ENCODE measurements at regions not wholly inside any gene's neighbourhood (a gene's known extent, or its start where the extent isn't known, plus 50 kb on each side); places are given as distances from the start of the nearest gene placed in this dataset.

DNA sequence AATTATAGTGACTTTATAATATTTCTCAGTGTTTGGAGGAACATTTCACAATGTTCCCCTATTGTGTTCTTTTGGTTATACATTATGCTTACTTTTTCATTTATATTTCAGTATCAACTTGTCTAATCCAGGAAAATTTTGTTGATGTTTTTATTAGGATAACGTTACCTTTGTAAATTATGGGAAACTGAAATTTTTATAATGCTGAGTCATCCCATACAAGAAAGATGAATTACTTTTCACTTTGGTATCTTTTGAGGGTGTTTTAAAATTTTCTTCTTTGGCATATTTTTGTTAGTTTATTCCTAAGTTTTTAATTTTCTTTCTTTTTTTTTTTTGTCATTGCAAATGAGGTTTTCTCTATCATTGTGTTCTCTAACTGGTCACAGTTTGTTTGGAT is 542.7 kb downstream of the SLC16A7 start:
- DNase-seq (ENCODE audit: low spot score): no peak

DNA sequence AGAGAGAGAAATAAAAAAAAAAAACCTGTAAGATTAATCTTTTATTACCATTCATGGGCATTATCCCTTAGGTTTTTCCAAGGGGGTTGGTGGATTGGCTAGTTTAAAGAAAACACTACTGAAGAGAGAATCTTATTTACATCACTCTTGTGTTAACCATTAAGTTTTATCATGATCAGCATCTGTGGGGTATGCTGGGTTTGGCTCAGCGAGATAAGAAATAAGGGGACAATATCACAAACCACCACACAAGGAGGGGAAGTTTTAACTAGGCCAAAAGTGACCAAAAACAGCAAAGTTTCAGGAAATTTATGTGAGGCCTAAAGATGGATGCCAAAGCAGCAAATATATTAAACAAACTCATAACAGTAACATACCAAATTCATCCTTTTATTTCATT is 548.6 kb downstream of the SLC16A7 start:
- no peak for DNase-seq (ENCODE audit: low spot score)

DNA sequence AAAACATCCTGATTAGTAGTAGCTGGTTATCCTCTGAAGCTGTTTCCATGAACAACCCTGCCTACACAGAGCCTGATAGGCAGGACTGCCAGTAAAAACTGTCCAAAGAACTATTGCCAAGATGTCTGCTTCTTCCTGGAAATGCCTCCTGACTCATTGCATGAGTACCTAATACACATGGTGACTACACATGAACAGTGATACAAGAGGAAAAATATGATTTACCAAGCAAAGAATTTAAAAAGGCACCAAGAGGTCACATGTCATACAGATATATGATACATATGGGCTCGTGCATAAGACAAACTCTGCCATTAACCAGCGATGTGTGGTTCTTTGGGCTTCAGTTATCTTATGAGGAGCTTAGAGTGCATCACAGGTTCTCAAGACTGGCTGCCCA is 552.3 kb downstream of the SLC16A7 start:
- no peak for DNase-seq (ENCODE audit: low spot score)

DNA sequence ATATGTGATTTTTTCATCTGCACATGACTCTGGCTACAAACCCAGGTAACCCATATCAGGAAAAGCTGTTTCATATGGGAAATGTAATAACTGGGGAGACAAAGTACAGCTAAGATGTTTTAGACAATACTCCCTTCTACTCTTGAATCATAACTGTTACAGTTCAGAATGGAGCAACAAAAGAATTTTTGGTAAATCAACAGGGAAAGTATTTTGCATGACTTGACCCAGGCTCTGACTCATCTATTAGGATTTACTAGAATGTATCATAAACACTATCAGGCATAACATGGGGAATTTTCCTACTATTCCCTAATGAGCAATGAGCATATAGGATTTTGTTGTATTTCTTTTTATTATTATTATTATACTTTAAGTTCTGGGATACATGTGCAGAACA is 553.0 kb downstream of the SLC16A7 start:
- DNase-seq (ENCODE audit: low spot score): no peak

DNA sequence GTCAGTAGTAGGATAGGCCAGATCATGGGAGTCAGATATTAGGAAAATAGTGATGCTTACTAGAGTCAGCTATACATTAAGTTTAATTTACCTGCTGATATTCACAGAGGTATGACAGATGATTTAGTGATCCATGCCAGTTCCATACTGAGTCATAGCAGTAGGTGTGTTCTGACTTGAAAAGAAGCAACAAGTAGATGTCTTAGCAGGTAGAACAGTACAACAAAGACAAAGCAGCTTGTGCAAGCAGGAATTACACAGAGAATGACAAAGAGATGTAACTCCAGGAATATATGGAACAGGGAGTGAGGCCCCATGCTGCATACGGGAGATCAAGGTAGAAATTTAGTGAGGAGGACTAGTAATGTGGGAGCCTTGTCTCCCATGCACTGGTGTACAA is 556.9 kb downstream of the SLC16A7 start:
- no peak for DNase-seq (ENCODE audit: low spot score)

DNA sequence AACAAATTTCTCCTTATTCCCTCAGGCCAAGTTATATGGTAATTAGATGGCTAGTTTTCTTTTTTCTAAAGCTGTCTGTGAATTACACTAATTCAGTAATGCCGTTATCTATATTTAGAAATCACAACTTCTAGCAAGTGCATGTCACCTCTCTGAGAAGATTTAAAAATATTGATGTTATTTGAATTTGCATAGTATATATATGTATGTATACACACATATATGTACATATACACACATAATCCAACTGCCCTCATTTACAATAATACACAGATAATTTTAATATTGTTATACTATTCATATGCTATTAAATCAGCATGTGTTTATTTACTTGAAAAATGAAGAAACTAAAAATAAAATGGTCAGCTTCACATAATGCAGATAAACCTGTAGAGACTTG is 563.9 kb downstream of the SLC16A7 start:
- no peak for DNase-seq (ENCODE audit: low spot score)

DNA sequence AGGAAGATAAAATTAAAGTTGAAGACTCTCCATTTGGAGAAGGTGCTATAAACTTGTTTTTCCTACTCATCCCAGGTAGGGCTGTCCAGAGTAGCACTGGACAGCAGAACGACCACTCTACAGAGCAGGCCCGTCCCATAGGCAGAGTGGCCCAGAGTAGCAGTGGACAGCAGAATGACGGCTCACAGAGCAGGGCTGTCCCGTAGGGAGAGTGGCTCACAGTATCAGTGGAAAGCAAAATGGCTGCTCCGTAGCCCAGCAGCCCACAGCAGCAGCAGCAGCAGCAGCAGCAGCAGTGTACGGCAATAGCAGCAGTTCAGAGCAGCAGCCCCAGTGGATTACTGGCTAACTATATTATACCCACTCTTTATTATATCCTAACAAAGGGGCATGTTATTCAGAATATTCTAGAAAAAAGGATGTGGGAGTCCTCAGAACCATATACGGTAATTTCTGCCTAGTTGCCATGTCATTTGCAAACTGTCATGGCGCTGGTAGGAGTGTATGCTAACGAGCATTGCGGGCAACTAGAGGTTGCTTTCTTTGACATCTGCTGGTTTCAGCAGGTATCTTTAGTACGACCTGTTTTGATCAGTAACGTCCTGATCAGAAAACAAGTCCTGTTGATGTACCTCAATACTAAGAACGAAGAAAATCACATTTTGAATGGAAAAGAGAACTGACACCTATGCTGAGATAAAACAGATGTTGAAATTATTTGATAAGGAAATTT is 567.3 kb downstream of the SLC16A7 start:
- no peak for DNase-seq (ENCODE audit: low spot score)

DNA sequence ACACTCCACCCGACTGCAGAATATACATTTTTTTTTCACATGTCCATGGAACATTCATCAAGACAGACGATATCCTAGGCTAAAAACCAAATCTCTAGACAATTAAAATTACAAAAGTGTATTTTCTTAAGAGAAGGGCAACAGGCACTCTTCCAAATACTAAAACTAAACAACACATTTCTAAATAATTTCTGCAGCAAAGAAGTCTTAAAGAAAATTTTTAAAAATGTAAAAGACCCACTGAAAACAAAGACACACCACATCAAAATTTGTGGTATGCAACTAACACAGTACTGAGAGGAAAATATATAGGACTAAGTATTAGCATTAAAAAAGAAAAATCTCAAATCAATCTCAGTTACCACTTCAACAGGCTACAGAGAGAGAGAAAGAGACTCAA is 570.0 kb downstream of the SLC16A7 start:
- no peak for DNase-seq (ENCODE audit: low spot score)

DNA sequence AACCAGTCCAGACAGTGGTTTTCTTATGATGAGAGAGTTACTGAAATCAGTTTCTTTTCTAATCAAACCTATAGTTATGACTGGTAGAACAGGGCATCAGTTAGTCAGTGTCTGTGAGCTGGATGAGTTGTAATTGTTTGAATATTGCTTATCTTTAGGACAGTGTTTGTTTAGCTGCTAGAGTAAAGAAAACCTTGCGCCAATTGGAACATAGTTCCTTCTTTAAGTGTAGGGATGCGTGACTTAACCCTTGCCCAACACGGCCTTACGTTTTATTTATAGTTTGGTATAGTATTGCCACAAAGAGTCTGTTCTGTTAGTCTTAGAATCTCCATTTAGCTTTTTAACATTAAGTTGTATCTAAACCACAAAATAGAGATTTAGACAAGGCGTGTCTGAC is 572.6 kb downstream of the SLC16A7 start:
- no peak for DNase-seq (ENCODE audit: low spot score)

DNA sequence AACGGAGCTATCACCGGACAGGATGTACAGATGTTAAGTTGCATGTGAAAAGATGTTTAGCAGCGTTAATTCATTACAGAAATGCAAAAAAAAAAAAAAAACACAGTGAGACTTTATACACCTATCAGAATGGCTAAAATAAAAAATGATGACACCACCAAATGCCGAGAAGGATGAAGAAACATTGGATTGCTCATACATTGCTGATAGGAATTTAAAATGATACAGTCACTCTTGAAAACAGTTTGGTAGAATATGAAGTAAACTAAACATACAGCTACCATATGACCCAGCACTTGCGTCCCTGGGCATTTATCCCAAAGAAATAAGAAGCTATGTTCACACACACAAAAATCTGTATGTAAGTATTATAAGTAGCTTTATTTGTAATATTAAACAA is 574.1 kb downstream of the SLC16A7 start:
- DNase-seq (ENCODE audit: low spot score): no peak

DNA sequence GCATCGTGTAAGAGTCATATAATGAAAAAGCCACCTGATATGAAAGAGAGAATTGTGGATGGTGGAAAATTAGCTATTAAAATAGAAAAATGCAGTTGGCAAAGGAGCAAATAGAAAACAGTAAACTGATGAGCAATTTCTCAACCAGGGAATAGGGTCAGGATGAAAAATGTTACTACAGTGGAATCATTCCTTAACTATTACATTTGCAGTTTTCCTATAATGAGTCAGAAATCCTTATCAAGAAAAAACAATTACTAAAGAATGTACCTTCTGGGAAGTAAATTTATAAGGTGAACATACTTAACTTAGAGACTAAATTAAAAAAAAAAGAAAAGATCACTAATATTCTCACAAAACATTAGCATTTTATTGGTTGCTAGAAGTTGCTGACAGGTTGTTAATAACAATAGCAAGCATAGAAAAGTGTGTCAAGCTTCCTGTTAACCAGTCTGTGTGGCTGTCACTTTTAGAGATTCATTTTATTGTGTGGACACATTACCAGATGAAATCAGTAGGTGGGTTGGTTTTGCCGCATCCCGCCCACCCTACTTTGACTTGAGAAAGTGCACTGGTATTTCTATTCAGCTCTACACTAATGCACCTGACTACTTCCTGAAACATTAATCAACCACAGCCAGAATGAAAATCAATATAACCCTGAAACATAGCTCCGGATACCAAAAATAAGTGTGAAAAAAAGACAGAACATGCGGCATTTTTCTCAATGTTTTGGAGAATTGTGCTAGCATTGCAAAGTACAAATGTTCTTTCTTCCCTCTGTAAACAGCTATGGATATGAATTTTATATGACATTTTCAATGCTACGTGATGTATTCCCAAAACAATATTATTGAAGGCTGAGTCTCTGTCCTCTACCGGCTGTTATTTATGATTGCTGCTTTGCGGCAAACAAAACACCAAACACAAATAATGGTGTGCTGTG is 576.7 kb downstream of the SLC16A7 start:
- no peak for DNase-seq (ENCODE audit: low spot score)

DNA sequence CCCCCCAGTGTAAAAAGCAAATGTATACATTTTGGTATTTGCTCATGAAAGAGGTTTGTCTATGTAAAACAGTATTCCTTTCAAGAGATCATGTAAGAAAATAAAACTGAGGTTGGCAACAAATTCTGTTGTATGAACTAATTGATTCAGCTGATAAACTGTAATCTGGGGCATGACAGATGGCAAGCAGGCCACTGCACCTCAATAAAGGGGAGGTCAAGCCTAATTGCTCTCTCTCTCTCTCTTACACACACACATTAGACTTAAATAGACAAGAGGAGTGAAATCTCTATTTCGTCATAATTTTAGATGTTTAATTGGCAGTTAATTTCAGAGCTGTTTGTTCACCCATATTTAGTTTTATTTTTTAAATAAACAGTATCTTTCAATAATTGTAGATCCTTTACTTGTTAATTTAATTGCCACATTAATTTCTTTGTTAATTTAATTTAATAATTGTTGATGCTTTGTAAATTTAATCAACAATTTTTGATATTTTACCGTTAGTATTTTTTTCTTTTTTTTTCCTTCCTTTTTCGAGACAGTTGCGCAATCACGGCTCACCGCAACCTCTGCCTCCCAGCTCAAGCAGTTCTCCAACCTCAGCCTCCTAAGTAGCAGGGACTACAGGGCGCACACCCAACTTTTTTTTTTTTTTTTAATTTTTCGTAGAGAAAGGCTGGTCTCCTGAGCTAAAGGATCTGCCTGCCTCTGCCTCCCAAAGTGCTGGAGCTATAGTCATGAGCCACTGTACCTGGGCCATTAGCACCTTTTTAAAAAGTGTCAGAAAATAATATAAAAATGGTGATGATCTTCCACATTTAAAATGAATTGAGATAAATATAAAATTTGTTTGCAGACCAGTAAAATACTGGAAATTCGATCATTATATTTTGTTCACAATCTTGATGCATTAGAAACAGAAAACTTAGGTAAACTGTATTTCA is 577.7 kb downstream of the SLC16A7 start:
- no peak for DNase-seq (ENCODE audit: low spot score)

DNA sequence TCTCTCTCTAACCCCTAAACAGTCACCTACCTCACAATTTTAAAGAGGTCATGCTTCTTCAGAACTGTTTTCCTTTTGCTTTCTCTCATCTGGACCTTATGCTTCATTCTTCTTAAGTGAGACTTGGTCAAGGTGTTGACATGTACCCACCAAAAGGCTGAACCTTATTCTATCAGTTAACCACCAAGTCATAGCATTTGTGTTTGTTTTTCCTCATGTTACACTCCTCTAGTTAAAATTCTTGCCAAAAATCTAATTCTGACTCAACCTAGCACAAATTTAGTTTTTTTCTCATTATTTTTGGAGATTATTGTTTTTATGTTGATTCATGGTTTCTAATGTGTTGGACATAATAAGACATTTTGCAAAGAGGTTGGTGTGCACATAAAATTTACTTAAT is 578.6 kb downstream of the SLC16A7 start:
- DNase-seq (ENCODE audit: low spot score): no peak

DNA sequence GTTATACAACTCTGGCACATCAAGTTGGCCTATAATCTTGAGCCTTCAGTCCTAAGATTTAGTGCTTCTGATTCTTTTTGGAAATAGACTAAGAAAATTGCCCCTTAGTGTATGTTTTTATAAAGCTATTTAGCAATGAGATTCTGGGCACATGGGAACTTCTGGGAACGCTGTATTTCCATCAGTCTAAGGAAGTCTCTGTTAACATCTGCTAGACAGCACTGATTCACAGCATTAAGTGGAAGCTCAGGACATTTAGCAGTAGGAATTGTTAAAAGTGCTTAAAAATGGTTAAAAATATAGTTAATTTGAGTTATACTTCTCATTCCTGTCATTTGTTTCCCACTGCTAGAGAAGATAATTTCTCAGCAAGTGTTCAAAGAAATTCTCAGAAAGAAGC is 579.1 kb downstream of the SLC16A7 start:
- no peak for DNase-seq (ENCODE audit: low spot score)

DNA sequence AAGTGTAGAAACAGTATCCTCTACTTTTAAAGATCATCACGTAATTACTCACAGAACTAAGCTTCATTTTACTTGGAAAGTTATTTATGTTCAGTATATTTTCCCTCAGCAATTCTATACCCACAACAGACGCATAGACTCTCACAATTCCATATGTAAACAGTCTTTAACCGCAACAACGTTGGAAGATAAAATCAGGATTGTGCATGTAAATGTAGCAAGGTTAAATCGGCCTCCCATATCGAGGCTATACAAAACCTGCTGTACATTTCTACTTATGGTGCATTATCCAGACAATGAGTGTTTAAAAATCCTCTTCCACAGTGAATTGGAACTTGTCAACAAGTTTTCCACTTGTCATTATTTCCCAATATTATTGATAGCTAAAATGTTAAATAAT is 581.1 kb downstream of the SLC16A7 start:
- no peak for DNase-seq (ENCODE audit: low spot score)

DNA sequence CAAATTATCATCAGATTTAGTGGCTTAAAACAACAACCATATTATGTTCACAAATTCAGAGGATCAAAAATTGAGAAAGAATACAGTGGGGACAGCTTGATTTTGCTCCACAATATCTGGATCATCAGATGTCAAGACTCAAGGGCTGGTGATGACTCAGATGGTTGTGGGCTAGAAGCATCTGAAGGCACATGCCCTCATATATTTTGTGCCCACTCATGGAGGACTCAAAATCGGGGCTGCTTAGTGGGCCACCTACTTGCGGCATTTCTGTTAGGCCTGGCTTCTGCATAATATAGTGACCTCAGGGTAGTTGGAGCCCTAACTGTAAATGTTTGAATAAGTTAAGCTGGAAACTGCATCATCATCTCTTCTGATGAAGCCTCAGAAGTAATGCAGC is 584.5 kb downstream of the SLC16A7 start:
- no peak for DNase-seq (ENCODE audit: low spot score)

DNA sequence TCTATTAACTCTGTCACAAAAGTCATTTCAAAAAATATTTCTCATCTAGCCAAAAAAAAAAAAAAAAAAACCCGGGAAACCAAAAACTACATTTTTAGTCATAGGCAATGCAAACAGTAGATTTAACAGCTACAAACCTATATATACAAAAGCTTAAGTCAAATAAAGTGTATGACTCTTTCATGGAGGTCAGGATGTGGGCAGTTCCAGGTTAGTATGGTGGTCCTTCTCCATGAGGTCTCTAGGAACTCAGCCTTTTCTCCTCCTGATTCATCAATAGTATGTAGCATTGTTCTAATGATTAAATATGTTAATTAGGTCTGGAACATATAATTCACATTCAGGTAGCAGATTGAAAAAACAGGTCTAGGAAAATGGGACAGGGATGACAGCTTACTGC is 586.5 kb downstream of the SLC16A7 start:
- DNase-seq (ENCODE audit: low spot score): no peak

DNA sequence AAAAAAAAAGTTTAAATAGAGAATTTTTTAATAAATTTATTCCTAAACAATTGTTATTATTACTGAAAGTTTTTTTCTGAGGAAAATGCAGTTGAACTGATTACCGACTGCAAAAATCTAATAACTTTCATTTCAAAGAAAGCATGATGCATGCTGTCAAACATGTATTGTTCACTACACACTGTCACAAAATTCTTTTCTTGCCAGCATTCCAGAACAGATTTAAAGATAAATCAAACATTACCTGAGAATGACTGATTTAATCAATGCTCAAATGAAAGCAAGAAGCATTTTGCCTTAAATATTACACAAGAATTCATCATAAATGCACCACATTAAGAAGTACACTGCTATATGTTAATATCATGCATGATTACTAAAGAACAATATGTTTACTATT is 588.3 kb downstream of the SLC16A7 start:
- no peak for DNase-seq (ENCODE audit: low spot score)

DNA sequence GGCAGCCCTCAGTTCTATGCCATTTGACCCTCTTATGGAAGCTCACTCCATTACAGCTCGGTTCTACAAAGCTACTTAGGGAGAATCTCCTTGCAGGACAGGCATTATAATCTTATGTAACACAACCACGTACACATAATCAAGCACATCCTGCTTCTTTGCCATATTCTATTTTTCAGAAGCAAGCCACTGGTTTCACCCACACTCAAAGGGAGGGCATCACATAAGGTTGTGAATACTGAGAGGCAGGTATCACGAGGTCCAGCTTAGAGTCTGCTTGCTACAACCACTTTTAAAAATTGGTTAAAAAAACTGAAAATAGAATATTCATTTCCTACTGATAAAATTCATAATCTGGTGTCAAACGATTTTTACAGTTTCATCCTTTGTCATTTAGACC is 589.2 kb downstream of the SLC16A7 start:
- no peak for DNase-seq (ENCODE audit: low spot score)

DNA sequence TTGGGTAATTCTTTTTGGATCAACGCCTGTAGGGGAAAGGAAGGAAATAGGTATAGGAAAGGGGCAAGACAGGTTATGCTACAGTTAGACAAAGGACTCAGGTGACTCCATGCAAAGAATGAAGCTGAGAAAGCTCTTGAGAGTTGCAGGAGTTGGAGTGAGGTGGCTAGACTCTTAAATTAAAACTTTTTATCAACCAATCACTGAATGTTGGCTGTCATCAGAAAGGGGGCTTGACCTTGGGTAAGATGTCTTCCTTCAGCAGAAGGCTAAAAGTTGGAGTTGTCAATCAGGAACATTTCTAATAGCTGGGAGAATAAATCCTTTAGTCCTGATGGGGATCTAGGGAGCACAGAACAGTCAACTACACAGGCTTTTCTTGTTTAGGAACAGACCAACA is 595.4 kb downstream of the SLC16A7 start:
- DNase-seq (ENCODE audit: low spot score): no peak

DNA sequence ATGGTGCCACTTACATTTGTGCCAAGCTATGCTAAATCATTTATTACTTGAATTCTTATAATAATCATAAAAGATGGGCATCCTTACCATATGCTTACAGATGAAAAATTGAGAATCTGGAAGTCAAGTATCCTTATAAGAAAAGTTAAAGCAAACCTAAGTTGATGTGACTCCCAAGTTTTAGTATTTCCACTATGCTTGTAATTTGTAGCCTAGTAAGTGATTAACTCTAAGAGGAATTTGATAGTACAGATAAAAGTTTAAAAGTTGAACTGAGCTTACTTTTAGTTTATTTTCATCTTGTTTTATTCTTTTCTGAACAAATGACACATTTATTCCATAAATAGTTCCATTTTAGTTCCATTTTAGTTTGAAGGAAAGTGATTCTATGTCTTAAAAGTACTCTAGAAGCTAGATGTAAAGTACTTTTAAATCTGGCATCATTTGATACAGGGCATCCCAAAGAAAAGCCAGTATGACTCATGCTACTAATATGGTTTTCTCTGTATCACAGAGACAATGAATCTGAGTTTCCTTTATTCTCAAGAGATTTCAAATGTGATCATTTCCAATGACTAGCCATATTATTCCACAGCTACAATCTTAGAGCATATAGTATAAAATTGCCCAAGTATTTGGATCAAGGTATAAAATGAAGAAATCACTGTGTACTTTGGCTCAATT is 596.0 kb downstream of the SLC16A7 start:
- no peak for DNase-seq (ENCODE audit: low spot score)

DNA sequence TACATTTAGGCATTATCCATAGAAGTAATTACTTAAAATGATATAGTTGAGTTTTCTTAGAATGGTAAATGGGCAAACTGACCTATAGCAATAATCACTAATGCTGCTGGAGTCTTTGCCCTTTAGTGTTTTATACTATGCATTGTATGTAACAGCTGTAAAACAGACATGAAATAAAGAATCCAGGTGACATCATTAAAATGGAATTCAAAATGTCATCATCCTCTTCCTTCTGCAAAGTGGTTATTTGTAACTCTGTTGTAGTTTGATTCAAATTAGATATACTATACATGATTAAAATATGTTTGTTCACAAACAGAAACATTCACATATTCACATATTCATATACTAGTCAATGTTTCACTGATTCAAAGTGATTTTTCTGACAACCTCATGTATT is 598.8 kb downstream of the SLC16A7 start:
- no peak for DNase-seq (ENCODE audit: low spot score)
